ENCODE measurements at regions not wholly inside any gene's neighbourhood (a gene's known extent, or its start where the extent isn't known, plus 50 kb on each side); places are given as distances from the start of the nearest gene placed in this dataset.
"Not testable (repeated sequence)": the region's sequence is repeated elsewhere in the genome, so short reads cannot be mapped to it uniquely, and the experiment has no call there.

- Histone ChIP-seq H3K4me1 (no peaks in the 10 kb centered on the region), H3K27me3 (no peaks in the 10 kb centered on the region), H3K27ac (no peak overlapping the region), H3K36me3 (no peaks in the 10 kb centered on the region), H3K9me3 (no peaks in the 10 kb centered on the region), H3K4me3 (no peak overlapping the region)
- DNase-seq = no peak
- intact Hi-C loops (cut with DNase I) = no loop called here
- TF ChIP-seq CTCF (IDR thresholded peaks at IDR 0.05) (no peak), POLR2A (IDR thresholded peaks at IDR 0.05) (no peak)
- 85 to 92% (median 88%) methylated on average over 1 of the region's 1 CpG for WGBS, 4 donors
- no peak for ATAC-seq
Measured at GRCh38 chr12:71268598-71269280, 110.9 kb upstream of the TSPAN8 start.

GRCh38 chr12:71266606-71267005, 108.8 kb upstream of the TSPAN8 start:
- intact Hi-C loops (cut with DNase I) = no loop called here
- Histone ChIP-seq H3K27ac (no peak overlapping the region), H3K9me3 (peaks cover 0 to 5% (median 0%) of the 10 kb centered on the region in 12 donors), H3K4me1 (no peaks in the 10 kb centered on the region), H3K36me3 (no peaks in the 10 kb centered on the region), H3K4me3 (no peak overlapping the region), H3K27me3 (no peaks in the 10 kb centered on the region)
- TF ChIP-seq POLR2A (IDR thresholded peaks at IDR 0.05) = no peak
- TF ChIP-seq CTCF (IDR thresholded peaks at IDR 0.05) = no peak
- no peak for DNase-seq
- WGBS, 4 donors = 46 to 51% (median 47%) methylated on average over 4 of the region's 4 CpGs
- no peak for ATAC-seq

GRCh38 chr12:71265731-71266130, 107.9 kb upstream of the TSPAN8 start:
- H3K4me1 ChIP-seq; H3K27ac ChIP-seq; intact Hi-C loops (cut with DNase I); H3K36me3 ChIP-seq; H3K4me3 ChIP-seq; ATAC-seq; DNase-seq; H3K9me3 ChIP-seq; H3K27me3 ChIP-seq: not testable (repeated sequence)
- WGBS, 4 donors = 88 to 100% (median 96%) methylated on average over 1 to 2 of the region's 3 CpGs; no CpG with 5 or more reads in 1 of the 4 donors

- H3K4me3 ChIP-seq = no peak overlapping the region
- no peak for TF ChIP-seq POLR2A (IDR thresholded peaks at IDR 0.05)
- TF ChIP-seq CTCF (IDR thresholded peaks at IDR 0.05) = no peak
- DNase-seq = no peak
- no peaks in the 10 kb centered on the region for H3K36me3 ChIP-seq
- H3K27ac ChIP-seq = no peak overlapping the region
- no peaks in the 10 kb centered on the region for H3K27me3 ChIP-seq
- intact Hi-C loops (cut with DNase I) = no loop called here
- no peak for ATAC-seq
- H3K9me3 ChIP-seq = peaks cover 0 to 5% (median 0%) of the 10 kb centered on the region in 12 donors
- no peaks in the 10 kb centered on the region for H3K4me1 ChIP-seq
- 83 to 87% (median 85%) methylated on average over 3 of the region's 3 CpGs for WGBS, 4 donors
Measured at GRCh38 chr12:71262466-71262865, 104.7 kb upstream of the TSPAN8 start.

GRCh38 chr12:71252473-71252872, 94.7 kb upstream of the TSPAN8 start:
- Histone ChIP-seq H3K4me1 (no peaks in the 10 kb centered on the region), H3K4me3 (no peak overlapping the region), H3K27ac (no peak overlapping the region), H3K36me3 (no peaks in the 10 kb centered on the region), H3K9me3 (peaks cover 0 to 41% (median 17%) of the 10 kb centered on the region in 12 donors), H3K27me3 (no peaks in the 10 kb centered on the region)
- DNase-seq (no peak), ATAC-seq (no peak)
- no peak for TF ChIP-seq POLR2A (IDR thresholded peaks at IDR 0.05)
- 53 to 67% (median 58%) methylated on average over 2 of the region's 2 CpGs for WGBS, 4 donors
- intact Hi-C loops (cut with DNase I) = no loop called here
